ENCODE measurements at regions not wholly inside any gene's neighbourhood (a gene's known extent, or its start where the extent isn't known, plus 50 kb on each side); places are given as distances from the start of the nearest gene placed in this dataset.

GRCh38 chr21:28233536-28234220, 759.0 kb downstream of the LTN1 start:
- TF ChIP-seq CTCF (conservative IDR thresholded peaks at IDR 0.05 in 1 of 2, IDR thresholded peaks at IDR 0.05 in 1 of 2; ENCODE audit: extremely low read depth in 1 of 2, insufficient read depth in 1 of 2, low read depth in 1 of 2, low read length in 2 of 2), result no peak
- TF ChIP-seq EZH2 (IDR thresholded peaks at IDR 0.05; ENCODE audit: borderline replicate concordance, low read length), result no peak
